Liver (tissue), 3 donors: ENCODE measurements at regions not wholly inside any gene's neighbourhood (a gene's known extent, or its start where the extent isn't known, plus 50 kb on each side); places are given as distances from the start of the nearest gene placed in this dataset.

Experiments used
- ATF3 ChIP-seq: IDR thresholded peaks from 2 replicates; pipeline ENCODE4 v1.6.1; 2016; ENCODE audit warnings: antibody characterized with exemption
- CTCF ChIP-seq: fragments of 150-350 bp; IDR thresholded peaks from 2 replicates; pipeline ENCODE4 v1.5.1; 2017; ENCODE audit warnings: improper control_type of control experiment, low read depth, low read length; ENCODE audit not compliant: missing input control
- FOXA1 ChIP-seq: IDR thresholded peaks from 2 replicates; pipeline ENCODE4 v1.6.1; 2016; ENCODE audit warnings: antibody characterized with exemption
- FOXA2 ChIP-seq: IDR thresholded peaks from 2 replicates; pipeline ENCODE4 v1.6.1; 2016; ENCODE audit warnings: antibody characterized with exemption
- GABPA ChIP-seq, 2 donors: IDR thresholded peaks in 1 of 2; conservative IDR thresholded peaks in 1 of 2; 2 replicates each; pipeline ENCODE4 v1.6.1; 2016; ENCODE audit warnings: antibody characterized with exemption in 2 of 2, mild to moderate bottlenecking in 1 of 2, moderate library complexity in 1 of 2
- JUND ChIP-seq, 2 donors: IDR thresholded peaks; 2 replicates each; pipeline ENCODE4 v1.6.1; 2016; ENCODE audit warnings: antibody characterized with exemption in 2 of 2
- MAX ChIP-seq: IDR thresholded peaks from 2 replicates; pipeline ENCODE4 v1.6.1; 2016; ENCODE audit warnings: antibody characterized with exemption
- RAD21 ChIP-seq, 2 donors: IDR thresholded peaks; 2 replicates each; pipeline ENCODE4 v1.6.1; 2016; ENCODE audit warnings: antibody characterized with exemption in 2 of 2, mild to moderate bottlenecking in 2 of 2
- REST ChIP-seq: IDR thresholded peaks from 2 replicates; pipeline ENCODE4 v1.6.1; 2016; ENCODE audit warnings: antibody characterized with exemption, mild to moderate bottlenecking
- RXRA ChIP-seq, 2 donors: IDR thresholded peaks; 2 replicates each; pipeline ENCODE4 v1.6.1; 2017 to 2018; ENCODE audit warnings: antibody characterized with exemption in 2 of 2, mild to moderate bottlenecking in 1 of 2
- SP1 ChIP-seq: IDR thresholded peaks from 2 replicates; pipeline ENCODE4 v1.6.1; 2018; ENCODE audit warnings: antibody characterized with exemption, mild to moderate bottlenecking
- TAF1 ChIP-seq: conservative IDR thresholded peaks from 2 replicates; pipeline ENCODE4 v1.6.1; 2016; ENCODE audit warnings: antibody characterized with exemption, mild to moderate bottlenecking
- YY1 ChIP-seq: IDR thresholded peaks from 2 replicates; pipeline ENCODE4 v1.6.1; 2016; ENCODE audit warnings: antibody characterized with exemption, mild to moderate bottlenecking
- ZBTB33 ChIP-seq: IDR thresholded peaks from 2 replicates; pipeline ENCODE4 v1.6.1; 2016; ENCODE audit warnings: antibody characterized with exemption
- donor health status: healthy.
- donor health status: healthy.

GRCh38 chr11:133711545-133711944 lies 133.8 kb downstream of the SPATA19 start:
- TF ChIP-seq CTCF (no peak), MAX (no peak), SP1 (no peak), RXRA (IDR thresholded peaks at IDR 0.05) (no peak), ZBTB33 (no peak), RAD21 (IDR thresholded peaks at IDR 0.05) (no peak), FOXA2 (no peak), TAF1 (no peak), JUND (IDR thresholded peaks at IDR 0.05) (no peak), REST (no peak), ATF3 (no peak), GABPA (IDR thresholded peaks at IDR 0.05 in 1 of 2, conservative IDR thresholded peaks at IDR 0.05 in 1 of 2) (no peak), YY1 (no peak), FOXA1 (no peak)
